Epithelial cell of esophagus (primary cell): ENCODE measurements at regions not wholly inside any gene's neighbourhood (a gene's known extent, or its start where the extent isn't known, plus 50 kb on each side); places are given as distances from the start of the nearest gene placed in this dataset.

Experiments
- DNase-seq: peaks from one replicate; pipeline ENCODE4 v3.0.0; 2010; ENCODE audit warnings: low read depth
- H3K4me3 ChIP-seq: 2 replicates; pipeline ENCODE4 v1.5.1; 2011; ENCODE audit warnings: mild to moderate bottlenecking, low read length, control low read depth
- CTCF ChIP-seq: IDR thresholded peaks from 2 replicates; pipeline ENCODE4 v1.5.1; 2011; ENCODE audit warnings: low read depth, mild to moderate bottlenecking, low read length, control low read depth, inconsistent platforms; ENCODE audit not compliant: insufficient read depth; ENCODE audit errors: missing control alignments

- no peak overlapping the region for H3K4me3 ChIP-seq
- no peak for TF ChIP-seq CTCF
These were observed 480.5 kb upstream of the RAG2 start for GRCh38 chr11:37078521-37078920.

GRCh38 chr11:37076866-37077265 lies 478.8 kb upstream of the RAG2 start:
- no peak for DNase-seq
- TF ChIP-seq CTCF: no peak
- H3K4me3 ChIP-seq: no peak overlapping the region

More at GRCh38 chr11:37078521-37078920, 480.5 kb upstream of the RAG2 start:
- no peak for DNase-seq

- TF ChIP-seq CTCF: no peak
- no peak overlapping the region for H3K4me3 ChIP-seq
- DNase-seq: no peak
These were observed 474.6 kb upstream of the RAG2 start for GRCh38 chr11:37072538-37073055.

GRCh38 chr11:37050311-37050710 lies 452.3 kb upstream of the RAG2 start:
- H3K4me3 ChIP-seq: no peak overlapping the region
- no peak for DNase-seq
- TF ChIP-seq CTCF: no peak

GRCh38 chr11:37040921-37041320 lies 442.9 kb upstream of the RAG2 start:
- no peak for DNase-seq
- no peak overlapping the region for H3K4me3 ChIP-seq
- TF ChIP-seq CTCF: no peak

- DNase-seq: no peak
- TF ChIP-seq CTCF: no peak
- no peak overlapping the region for H3K4me3 ChIP-seq
These were observed 440.9 kb upstream of the RAG2 start for GRCh38 chr11:37038911-37039310.

- TF ChIP-seq CTCF: no peak
- DNase-seq: no peak
These were observed 428.7 kb upstream of the RAG2 start for GRCh38 chr11:37026741-37027140.

More at GRCh38 chr11:37026741-37027140, 428.7 kb upstream of the RAG2 start:
- H3K4me3 ChIP-seq: no peak overlapping the region
